ENCODE measurements at regions not wholly inside any gene's neighbourhood (a gene's known extent, or its start where the extent isn't known, plus 50 kb on each side); places are given as distances from the start of the nearest gene placed in this dataset.

DNA sequence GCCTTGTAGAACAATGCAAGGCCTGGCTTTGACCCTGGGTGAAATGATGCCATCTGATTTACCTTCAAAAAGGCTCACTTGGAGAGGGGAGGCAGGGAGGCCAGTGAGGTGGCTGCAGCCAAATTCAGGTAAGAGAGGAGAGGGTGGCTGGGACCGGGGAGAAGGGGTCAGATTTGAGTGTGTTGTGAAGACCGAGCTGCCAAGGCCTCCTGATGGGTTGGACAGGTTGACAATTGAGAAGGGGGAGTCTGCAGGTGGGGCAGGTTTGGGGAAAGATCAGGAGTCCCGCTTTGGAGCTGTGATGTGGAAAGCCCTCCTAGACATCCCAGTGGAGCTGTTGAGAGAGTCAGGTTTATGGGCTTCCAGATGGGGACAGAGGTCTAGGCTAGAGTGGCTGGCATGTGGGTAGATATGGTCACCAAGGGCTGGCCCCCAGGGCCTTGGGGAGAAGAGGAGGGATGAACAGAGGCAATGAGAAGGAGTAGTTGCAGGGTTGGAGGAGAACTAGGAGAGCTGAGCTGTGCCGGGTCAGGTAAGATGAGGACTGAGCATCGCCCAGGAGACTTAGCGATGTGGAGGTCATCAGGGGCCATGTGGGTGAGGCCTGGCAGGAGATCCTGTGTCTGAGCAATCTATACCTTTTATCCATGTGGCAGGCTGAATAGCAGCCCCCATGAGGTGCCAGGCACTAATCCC is 70.5 kb upstream of the TOX2 start:
- no peaks in the 10 kb centered on the region for H3K36me3 Mint-ChIP-seq (ENCODE audit: low read depth)
- no peak overlapping the region for H3K4me3 Mint-ChIP-seq
- H3K4me1 Mint-ChIP-seq (ENCODE audit: low read depth) = peaks cover 27% of the 10 kb centered on the region
- DNase-seq = no peak
- H3K27ac Mint-ChIP-seq = no peak overlapping the region
- CTCF ChIA-PET = interaction anchor here (2.3 kb wide), 1 partner anchor 94 kb away, joined by 15 read pairs; no protein-coding TSS in a partner anchor
- intact Hi-C loops (cut with micrococcal nuclease) = loop anchor here (1.0 to 2.0 kb wide), 2 partner anchors 111 to 236 kb away; no protein-coding TSS in a partner anchor
- no peaks in the 10 kb centered on the region for H3K27me3 Mint-ChIP-seq (ENCODE audit: low read depth)
- H3K9me3 Mint-ChIP-seq = no peaks in the 10 kb centered on the region

DNA sequence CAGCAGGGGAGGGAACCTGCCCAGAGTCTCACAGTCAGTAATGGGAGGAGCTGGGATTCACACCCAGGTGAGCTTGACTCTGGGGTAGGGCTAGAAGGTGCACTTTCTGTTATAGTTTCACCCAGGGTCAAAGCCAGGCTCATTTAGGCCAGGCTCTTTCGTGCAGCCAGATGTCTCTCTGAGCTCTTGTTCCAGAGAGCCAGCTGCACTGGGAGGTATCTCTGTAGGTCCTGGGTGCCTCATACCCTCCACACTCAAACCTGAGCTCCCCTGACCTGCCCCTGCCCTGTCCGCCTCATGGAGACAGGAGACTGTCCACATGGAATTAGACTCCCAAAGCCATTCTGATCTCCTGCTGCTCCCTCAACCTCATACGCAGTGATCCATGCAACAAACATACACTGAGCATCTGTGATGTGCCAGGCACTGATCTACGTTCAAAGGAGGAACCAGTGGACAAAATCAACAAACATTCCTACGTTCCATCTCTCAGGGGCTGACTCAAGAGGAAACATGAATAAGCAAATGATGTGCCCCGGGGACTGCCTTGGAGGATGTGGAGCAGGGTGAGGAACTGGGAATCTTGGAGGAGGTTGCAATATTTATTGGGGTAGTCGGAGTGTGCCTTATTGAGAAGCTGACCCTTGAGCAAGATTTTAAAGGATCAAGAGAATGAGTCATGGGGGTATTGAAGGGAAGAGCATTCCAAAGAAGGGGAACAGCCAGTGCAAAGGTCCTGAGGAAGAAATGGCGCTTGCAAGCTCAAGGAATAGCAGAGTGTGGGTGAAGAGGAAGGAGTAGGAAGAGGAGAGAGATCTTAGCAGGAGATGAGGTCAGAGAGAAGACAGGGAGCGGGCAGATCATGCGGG is 71.3 kb upstream of the TOX2 start:
- intact Hi-C loops (cut with micrococcal nuclease) = no loop called here
- no peaks in the 10 kb centered on the region for H3K27me3 Mint-ChIP-seq (ENCODE audit: low read depth)
- CTCF ChIA-PET = interaction anchor here (1.5 kb wide), 1 partner anchor 94 kb away, joined by 6 read pairs; no protein-coding TSS in a partner anchor
- H3K27ac Mint-ChIP-seq = no peak overlapping the region
- no peaks in the 10 kb centered on the region for H3K9me3 Mint-ChIP-seq
- H3K4me1 Mint-ChIP-seq (ENCODE audit: low read depth) = peaks cover 27% of the 10 kb centered on the region
- DNase-seq = no peak
- no peaks in the 10 kb centered on the region for H3K36me3 Mint-ChIP-seq (ENCODE audit: low read depth)
- no peak overlapping the region for H3K4me3 Mint-ChIP-seq

DNA sequence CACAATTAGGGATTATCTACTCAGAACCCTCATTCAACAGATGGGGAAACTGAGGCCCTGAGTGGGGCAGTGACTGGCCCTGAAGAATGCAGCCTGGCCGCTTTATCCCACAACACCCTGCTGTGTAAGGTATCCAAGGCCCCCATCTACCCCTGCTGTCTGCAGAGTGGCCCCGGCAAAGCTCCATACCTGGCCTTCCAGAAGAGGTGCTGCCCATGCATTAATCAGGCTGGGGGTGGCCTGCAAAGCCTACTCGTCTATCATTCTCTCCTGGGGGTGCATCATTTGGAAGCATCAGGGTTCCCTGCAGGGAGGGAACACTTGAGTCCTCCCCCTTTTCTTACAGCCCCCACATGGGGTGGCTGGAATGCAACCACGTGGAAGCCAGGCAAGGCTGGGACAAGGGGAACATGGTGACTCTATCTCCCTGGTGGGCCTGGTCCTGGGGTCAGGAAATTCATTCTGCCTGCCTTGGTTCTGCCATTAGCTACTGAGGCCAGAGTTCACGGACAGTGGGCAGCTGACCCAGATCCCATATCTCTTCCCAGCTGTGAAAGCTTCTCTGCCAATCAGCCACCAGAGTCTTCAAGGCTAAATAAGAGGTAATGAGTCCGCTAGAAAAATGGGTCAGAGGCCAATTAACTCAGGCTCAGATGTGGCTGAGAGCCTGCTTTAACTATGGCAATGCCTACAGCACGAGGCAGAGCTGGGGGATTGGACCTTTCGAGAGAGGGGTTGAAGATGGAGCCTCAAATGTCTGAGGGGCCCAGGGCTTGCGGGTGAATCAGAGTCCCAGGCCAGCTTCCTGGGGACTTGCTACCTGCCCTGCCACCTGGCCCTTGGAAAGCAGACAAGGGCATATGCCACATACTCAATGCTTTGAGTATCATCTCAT is 72.3 kb upstream of the TOX2 start:
- Mint-ChIP-seq H3K27ac (no peak overlapping the region), H3K9me3 (no peaks in the 10 kb centered on the region), H3K36me3 (ENCODE audit: low read depth) (no peaks in the 10 kb centered on the region), H3K4me1 (ENCODE audit: low read depth) (peaks cover 27% of the 10 kb centered on the region), H3K4me3 (no peak overlapping the region), H3K27me3 (ENCODE audit: low read depth) (no peaks in the 10 kb centered on the region)
- CTCF ChIA-PET = interaction anchor here (1.0 to 1.5 kb wide), 2 partner anchors 92 to 93 kb away, joined by 3 to 6 read pairs; no protein-coding TSS in a partner anchor
- intact Hi-C loops (cut with micrococcal nuclease) = no loop called here
- no peak for DNase-seq

DNA sequence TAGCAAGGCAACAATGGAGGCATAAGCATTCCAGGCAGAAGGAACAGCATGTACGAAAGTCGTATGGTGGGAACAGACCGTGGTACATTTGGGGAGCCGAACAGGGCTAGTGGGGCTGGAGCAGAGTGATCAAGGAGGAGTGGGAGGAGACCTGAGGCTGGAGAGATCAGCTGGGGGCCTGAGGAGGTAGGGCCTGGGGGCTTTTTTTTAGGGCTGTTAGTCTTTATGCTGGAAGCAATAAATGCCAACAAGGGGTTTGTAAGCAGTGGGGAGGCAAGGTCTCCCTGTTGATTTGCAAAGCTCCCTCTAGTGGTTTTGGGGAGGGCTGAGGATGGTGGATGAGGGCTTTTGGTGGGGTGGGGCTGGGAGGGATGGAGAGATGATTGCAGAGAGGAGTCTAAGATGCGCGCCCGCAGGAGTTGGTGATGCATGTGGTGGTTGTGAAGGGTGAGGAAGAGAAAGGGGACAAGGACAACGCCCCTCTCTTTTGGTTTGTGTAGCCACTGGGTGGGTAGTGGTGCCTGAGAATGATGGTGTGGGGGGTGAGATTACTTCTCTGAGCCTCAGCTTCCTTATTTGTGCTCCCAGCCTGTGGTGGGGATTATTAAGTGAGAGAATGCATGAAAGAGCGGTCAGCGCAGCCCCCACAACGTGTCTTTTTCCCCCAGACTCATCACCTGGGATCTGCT is 74.1 kb upstream of the TOX2 start:
- Mint-ChIP-seq H3K4me1 (ENCODE audit: low read depth) (peaks cover 16% of the 10 kb centered on the region), H3K9me3 (no peaks in the 10 kb centered on the region), H3K27me3 (ENCODE audit: low read depth) (no peaks in the 10 kb centered on the region), H3K36me3 (ENCODE audit: low read depth) (no peaks in the 10 kb centered on the region), H3K27ac (no peak overlapping the region), H3K4me3 (no peak overlapping the region)
- intact Hi-C loops (cut with micrococcal nuclease) = no loop called here
- CTCF ChIA-PET = interaction anchor here (0.8 to 2.5 kb wide), 8 partner anchors 15 to 303 kb away, joined by 3 to 19 read pairs (median 3); no protein-coding TSS in a partner anchor
- peak; percentile 60 for DNase-seq

DNA sequence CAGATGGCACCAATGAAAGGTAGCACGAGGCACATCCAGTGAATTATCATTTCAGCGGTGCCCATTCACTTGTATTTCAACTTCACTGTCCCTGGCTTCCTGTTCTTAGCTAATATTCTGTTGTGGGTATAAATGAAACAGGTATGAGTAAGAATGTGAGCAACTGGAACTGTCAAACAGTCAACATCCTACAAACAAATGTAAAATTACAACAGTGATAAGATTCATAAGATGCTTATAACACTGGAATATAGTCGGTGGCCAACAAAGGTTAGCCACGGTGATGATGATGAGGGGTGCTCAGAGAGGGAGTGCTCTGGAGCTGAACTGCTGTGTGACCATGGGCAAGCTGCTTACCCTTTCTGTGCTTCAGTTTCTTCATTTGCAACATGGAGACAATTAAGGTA is 74.9 kb upstream of the TOX2 start:
- no peak overlapping the region for H3K4me3 Mint-ChIP-seq
- H3K4me1 Mint-ChIP-seq (ENCODE audit: low read depth) = peaks cover 9% of the 10 kb centered on the region
- no peak overlapping the region for H3K27ac Mint-ChIP-seq
- DNase-seq = no peak
- no peaks in the 10 kb centered on the region for H3K9me3 Mint-ChIP-seq
- CTCF ChIA-PET = interaction anchor here (0.8 to 2.5 kb wide), 8 partner anchors 14 to 302 kb away, joined by 3 to 19 read pairs (median 3); no protein-coding TSS in a partner anchor
- H3K27me3 Mint-ChIP-seq (ENCODE audit: low read depth) = no peaks in the 10 kb centered on the region
- intact Hi-C loops (cut with micrococcal nuclease) = loop anchor here (1.0 kb wide), 1 partner anchor 88 kb away; no protein-coding TSS in a partner anchor
- H3K36me3 Mint-ChIP-seq (ENCODE audit: low read depth) = no peaks in the 10 kb centered on the region

DNA sequence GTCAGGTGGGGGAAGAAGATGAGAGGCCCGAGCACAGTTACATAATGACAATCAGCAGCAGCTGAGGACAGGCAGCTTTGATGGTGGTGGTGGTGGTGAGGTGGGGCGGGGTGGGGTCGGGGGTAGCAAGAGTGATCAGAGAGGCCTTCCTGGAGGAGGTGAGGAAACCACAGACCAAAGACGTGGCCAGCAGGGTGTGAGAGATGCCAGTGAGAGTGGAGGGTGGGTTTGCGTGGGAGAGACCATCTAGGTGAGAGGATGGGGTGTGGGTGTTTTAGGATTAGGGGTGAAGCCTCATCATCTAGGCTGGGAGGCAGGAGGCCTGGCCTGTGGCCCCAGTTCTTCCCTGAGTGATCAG is 76.0 kb upstream of the TOX2 start:
- CTCF ChIA-PET = interaction anchor here (0.9 to 2.5 kb wide), 2 partner anchors 88 to 151 kb away, joined by 3 to 19 read pairs; no protein-coding TSS in a partner anchor
- H3K27ac Mint-ChIP-seq = no peak overlapping the region
- DNase-seq = no peak

DNA sequence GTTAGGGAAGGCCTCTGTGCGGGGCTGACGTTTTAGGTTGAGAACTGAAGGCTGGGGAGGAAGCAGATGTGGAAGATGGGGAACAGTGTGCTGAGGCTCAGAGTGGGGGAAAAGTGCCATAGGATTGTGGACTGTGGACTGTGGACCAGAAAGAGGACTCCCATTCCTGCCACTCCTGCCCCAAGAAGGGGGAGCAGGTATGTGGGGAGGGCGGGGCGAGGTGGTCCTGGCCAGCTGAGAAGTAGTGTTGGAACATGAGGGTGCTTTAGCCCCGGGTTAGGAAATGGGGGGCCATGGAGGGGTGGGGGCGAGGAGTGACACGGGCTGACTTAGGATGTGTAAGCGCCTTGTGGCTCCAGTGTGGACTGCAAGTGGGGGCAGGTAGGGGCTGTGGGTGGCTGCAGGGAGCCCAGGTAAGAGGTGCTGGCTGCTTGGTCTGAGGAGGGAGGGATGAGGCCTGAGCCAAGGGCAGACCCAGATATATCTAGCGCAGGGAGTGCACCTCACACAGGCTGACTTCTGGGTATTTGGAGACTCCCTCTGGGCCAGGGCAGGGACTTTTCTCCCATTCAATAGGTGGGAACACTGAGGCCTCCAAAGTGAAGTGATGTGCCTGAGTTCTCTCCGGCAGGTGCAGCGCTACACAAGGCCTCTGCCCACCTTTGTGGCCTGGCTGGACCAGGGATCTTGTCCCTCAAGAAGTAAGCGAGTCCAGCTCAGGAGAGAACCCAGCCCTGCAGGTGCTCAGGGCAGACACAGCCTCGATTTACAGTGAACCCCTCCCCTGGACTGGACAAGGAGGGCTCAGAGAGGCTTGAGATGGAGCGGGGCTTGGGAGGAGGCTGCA is 76.6 kb upstream of the TOX2 start:
- DNase-seq = no peak
- intact Hi-C loops (cut with micrococcal nuclease) = no loop called here
- Mint-ChIP-seq H3K36me3 (ENCODE audit: low read depth) (no peaks in the 10 kb centered on the region), H3K9me3 (no peaks in the 10 kb centered on the region), H3K4me1 (ENCODE audit: low read depth) (peaks cover 9% of the 10 kb centered on the region), H3K27me3 (ENCODE audit: low read depth) (no peaks in the 10 kb centered on the region), H3K27ac (no peak overlapping the region), H3K4me3 (no peak overlapping the region)
- CTCF ChIA-PET = interaction anchor here (1.6 to 2.5 kb wide), 2 partner anchors 87 kb away, joined by 3 to 19 read pairs; no protein-coding TSS in a partner anchor

More for the DNA sequence above, 76.0 kb upstream of the TOX2 start:
- Mint-ChIP-seq H3K9me3 (no peaks in the 10 kb centered on the region), H3K4me3 (no peak overlapping the region), H3K36me3 (ENCODE audit: low read depth) (no peaks in the 10 kb centered on the region), H3K27me3 (ENCODE audit: low read depth) (no peaks in the 10 kb centered on the region), H3K4me1 (ENCODE audit: low read depth) (peaks cover 9% of the 10 kb centered on the region)
- intact Hi-C loops (cut with micrococcal nuclease) = loop anchor here (1.0 kb wide), 1 partner anchor 87 kb away; no protein-coding TSS in a partner anchor

DNA sequence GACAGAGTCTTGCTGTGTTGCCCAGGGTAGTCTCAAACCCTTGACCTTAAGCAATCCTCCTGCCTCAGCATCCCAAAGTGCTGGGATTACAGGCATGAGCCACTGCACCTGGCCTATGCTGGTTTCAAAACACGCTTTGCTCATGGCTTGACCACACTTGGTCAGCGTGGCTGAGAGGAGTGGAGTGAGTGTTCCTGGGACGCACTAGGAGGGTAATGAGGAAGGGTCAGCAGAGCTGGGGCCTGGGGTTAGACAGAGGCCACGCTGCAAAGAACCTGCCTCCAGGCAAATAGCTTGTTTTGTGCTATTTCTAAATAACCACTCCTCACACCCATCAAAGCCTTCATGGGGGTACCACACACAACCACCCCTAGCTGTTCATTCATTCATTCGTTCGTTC is 77.9 kb upstream of the TOX2 start:
- intact Hi-C loops (cut with micrococcal nuclease) = no loop called here
- peaks cover 9% of the 10 kb centered on the region for H3K4me1 Mint-ChIP-seq (ENCODE audit: low read depth)
- no peak overlapping the region for H3K27ac Mint-ChIP-seq
- CTCF ChIA-PET = interaction anchor here (1.6 kb wide), 1 partner anchor 86 kb away, joined by 3 read pairs; no protein-coding TSS in a partner anchor
- DNase-seq = no peak
- no peaks in the 10 kb centered on the region for H3K36me3 Mint-ChIP-seq (ENCODE audit: low read depth)
- H3K4me3 Mint-ChIP-seq = no peak overlapping the region
- H3K9me3 Mint-ChIP-seq = no peaks in the 10 kb centered on the region
- H3K27me3 Mint-ChIP-seq (ENCODE audit: low read depth) = no peaks in the 10 kb centered on the region

DNA sequence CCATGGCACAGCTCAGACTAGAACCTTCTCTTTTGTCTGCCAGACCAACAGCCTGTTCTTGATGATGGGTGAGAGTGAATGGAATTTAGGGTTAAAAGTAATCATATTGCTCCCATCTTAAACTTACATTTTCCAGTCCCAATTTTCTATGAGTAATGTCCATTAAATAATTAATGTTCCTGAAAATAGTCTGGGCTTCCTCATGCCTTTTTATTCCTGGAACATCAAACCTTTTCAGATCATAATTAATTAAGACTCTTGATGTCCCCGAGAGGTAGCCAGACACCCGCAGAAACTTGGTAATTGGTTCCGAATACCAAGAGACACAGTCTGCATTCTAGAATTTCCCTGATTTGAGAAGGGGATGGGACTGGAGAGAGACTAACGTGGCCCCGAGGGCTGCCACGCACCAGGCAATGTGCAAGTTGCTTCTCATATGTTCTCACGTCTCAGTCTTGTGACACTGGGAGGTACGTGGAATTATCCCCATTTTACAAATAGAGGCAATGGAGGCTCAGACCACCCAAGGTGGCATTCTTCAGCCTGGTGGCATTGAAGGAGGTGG is 78.6 kb upstream of the TOX2 start:
- DNase-seq = no peak
- Mint-ChIP-seq H3K9me3 (no peaks in the 10 kb centered on the region), H3K4me3 (no peak overlapping the region), H3K36me3 (ENCODE audit: low read depth) (no peaks in the 10 kb centered on the region), H3K27ac (no peak overlapping the region), H3K4me1 (ENCODE audit: low read depth) (peaks cover 9% of the 10 kb centered on the region), H3K27me3 (ENCODE audit: low read depth) (no peaks in the 10 kb centered on the region)
- intact Hi-C loops (cut with micrococcal nuclease) = no loop called here
- CTCF ChIA-PET = interaction anchor here (0.6 to 1.3 kb wide), 2 partner anchors 10 to 13 kb away, joined by 3 to 4 read pairs; no protein-coding TSS in a partner anchor

DNA sequence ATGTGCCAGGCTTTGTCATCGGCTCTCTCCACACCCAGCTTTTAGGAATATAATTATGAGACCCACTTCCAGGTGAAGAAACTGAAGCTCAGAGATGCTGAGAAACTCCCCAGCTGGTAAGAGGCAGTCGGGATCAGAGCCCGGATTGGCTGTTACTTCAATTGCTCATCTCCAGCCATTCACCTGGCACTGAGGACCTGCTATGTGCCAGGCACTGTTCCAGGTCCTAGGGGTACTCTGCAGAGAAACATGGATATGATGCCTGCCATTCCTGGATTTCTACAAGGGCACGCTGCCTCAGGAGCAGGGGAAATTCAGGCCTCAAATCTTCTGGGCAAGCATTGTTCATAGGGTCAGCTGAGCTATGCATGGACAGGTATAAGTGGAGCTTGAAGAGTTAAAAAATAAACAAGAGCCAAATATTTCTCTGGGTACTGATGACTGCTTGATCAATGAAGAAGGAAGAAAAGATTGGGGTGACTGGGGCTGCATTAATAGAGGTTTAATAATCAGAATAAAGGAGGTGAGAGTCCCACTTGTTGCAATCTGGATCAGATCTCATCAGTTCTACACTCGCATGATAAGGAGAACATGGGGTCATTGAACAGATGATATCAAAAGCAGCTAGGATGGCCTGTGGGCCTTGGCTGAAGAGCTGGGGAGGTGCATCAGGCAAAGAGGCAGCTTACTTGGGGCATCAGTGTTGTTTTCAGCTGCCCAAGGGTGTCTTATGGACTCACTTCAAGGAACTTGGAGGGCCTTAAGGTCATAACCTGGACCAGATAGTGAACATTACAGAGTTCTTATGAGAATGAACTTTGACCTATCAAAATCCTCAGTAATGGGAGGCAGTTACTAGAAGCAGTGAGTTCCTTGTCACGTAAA is 80.9 kb upstream of the TOX2 start:
- intact Hi-C loops (cut with micrococcal nuclease) = no loop called here
- CTCF ChIA-PET = interaction anchor here (0.6 to 1.0 kb wide), 3 partner anchors 15 to 83 kb away, joined by 3 to 5 read pairs (median 3); no protein-coding TSS in a partner anchor
- DNase-seq = no peak
- no peaks in the 10 kb centered on the region for H3K36me3 Mint-ChIP-seq (ENCODE audit: low read depth)
- H3K9me3 Mint-ChIP-seq = no peaks in the 10 kb centered on the region
- H3K27me3 Mint-ChIP-seq (ENCODE audit: low read depth) = peaks cover 2% of the 10 kb centered on the region
- H3K27ac Mint-ChIP-seq = no peak overlapping the region
- no peaks in the 10 kb centered on the region for H3K4me1 Mint-ChIP-seq (ENCODE audit: low read depth)
- H3K4me3 Mint-ChIP-seq = no peak overlapping the region
